ENCODE measurements at regions not wholly inside any gene's neighbourhood (a gene's known extent, or its start where the extent isn't known, plus 50 kb on each side); places are given as distances from the start of the nearest gene placed in this dataset.
A peak's percentile ranks its signal among the peaks of the same experiment; 100 is the strongest.
"Not testable (repeated sequence)": the region's sequence is repeated elsewhere in the genome, so short reads cannot be mapped to it uniquely, and the experiment has no call there.

- H3K27me3 Mint-ChIP-seq; H3K4me1 Mint-ChIP-seq; intact Hi-C loops (cut with DNase I, micrococcal nuclease); H3K27ac Mint-ChIP-seq; DNase-seq; H3K36me3 Mint-ChIP-seq (ENCODE audit: low read depth); POLR2A ChIA-PET; H3K9me3 Mint-ChIP-seq (ENCODE audit: low read depth); ATAC-seq; H3K4me3 Mint-ChIP-seq: not testable (repeated sequence)
- CTCF ChIA-PET: interaction anchor here (0.6 to 0.7 kb wide), 2 partner anchors 25 to 103 kb away, joined by 3 to 4 read pairs; no protein-coding TSS in a partner anchor
Measured at GRCh38 chr2:37774171-37774944, 102.9 kb upstream of the CDC42EP3 start.

DNA sequence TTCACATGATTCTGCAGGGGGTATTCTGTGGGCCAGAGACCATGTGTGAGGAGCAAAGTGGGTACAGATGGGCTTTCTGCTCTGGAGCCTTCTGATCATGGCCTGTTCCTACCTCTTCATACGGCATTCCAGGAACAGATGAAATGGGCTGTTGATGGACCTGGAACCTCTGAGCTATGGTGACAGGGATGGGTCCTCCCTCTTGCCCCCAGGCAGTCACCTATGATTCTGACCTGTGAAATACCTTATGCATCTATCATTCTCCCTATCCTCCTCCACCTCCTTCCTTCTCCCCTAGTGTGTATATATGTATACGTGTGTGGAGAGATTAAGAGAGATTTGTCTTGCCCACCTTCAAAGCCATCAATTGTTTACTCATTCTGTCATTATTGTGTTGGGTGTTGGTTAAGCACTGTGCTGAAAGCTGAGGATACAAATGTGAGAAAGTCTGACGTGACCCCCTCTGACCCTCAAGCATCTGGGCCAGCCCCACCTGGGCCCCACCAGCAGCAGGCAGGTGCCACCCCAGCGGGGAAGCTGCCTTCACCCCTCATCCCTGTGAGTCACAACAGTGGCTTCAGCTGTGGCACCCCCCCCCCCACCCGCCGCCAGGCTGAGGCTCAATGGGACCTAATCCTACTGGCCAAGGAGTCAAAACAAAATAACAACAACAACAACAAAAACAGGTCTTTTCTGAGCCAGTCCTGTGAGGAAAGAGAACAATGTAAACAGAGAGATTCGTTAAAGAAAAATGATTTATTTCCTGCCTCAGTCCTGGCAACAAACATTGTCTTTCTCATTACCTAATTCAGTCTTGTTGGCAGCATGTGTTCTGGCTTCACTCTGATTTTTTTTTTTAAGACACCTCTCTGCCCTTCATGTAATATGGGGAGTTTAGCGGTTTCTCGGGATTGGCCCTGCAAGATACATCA lies 103.8 kb upstream of the CDC42EP3 start:
- intact Hi-C loops (cut with DNase I, micrococcal nuclease): no loop called here
- ATAC-seq (no peak), DNase-seq (no peak)
- H3K36me3 Mint-ChIP-seq (ENCODE audit: low read depth): no peaks in the 10 kb centered on the region
- ChIA-PET POLR2A (no interaction called here), CTCF (interaction anchor here (0.6 kb wide), 1 partner anchor 24 kb away, joined by 3 read pairs; no protein-coding TSS in a partner anchor)
- no peak overlapping the region for H3K4me3 Mint-ChIP-seq
- no peaks in the 10 kb centered on the region for H3K4me1 Mint-ChIP-seq
- H3K27me3 Mint-ChIP-seq: no peaks in the 10 kb centered on the region
- H3K27ac Mint-ChIP-seq: no peak overlapping the region
- no peaks in the 10 kb centered on the region for H3K9me3 Mint-ChIP-seq (ENCODE audit: low read depth)

GRCh38 chr2:37775908-37776250 lies 104.4 kb upstream of the CDC42EP3 start:
- Mint-ChIP-seq H3K4me3 (no peak overlapping the region), H3K27ac (no peak overlapping the region), H3K36me3 (ENCODE audit: low read depth) (no peaks in the 10 kb centered on the region), H3K27me3 (no peaks in the 10 kb centered on the region), H3K4me1 (no peaks in the 10 kb centered on the region), H3K9me3 (ENCODE audit: low read depth) (no peaks in the 10 kb centered on the region)
- POLR2A ChIA-PET: interaction anchor here (0.5 kb wide), 1 partner anchor 387 kb away, joined by 3 read pairs; no protein-coding TSS in a partner anchor
- CTCF ChIA-PET: interaction anchor here (1.3 kb wide), 1 partner anchor 102 kb away, joined by 4 read pairs; no protein-coding TSS in a partner anchor
- ATAC-seq: no peak
- intact Hi-C loops (cut with DNase I, micrococcal nuclease): no loop called here
- DNase-seq: no peak

DNA sequence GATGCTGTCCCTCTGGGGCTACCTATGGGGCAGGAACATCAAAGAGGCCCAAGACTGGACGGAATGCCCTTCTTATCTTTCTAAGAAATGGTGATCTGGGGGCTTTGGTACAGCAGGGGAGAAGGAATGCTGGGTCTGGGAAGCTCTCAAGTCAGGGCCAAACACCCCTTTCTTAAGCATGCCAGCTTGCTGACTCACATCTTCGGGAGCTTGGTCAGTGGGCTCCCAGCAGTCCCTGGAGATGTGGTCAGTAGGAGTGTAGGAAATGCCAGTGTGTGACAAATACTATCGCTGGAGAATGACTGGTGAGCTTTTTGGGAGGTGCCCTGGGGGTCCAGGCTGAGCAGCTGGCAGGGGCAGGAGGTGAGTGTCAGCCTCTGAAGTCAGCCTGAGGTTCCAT lies 105.0 kb upstream of the CDC42EP3 start:
- ChIA-PET POLR2A (interaction anchor here (0.5 kb wide), 1 partner anchor 386 kb away, joined by 3 read pairs; no protein-coding TSS in a partner anchor), CTCF (interaction anchor here (0.5 to 1.3 kb wide), 2 partner anchors 101 to 242 kb away, joined by 3 to 4 read pairs; no protein-coding TSS in a partner anchor)
- no peak for DNase-seq
- Mint-ChIP-seq H3K27me3 (no peaks in the 10 kb centered on the region), H3K4me3 (no peak overlapping the region), H3K9me3 (ENCODE audit: low read depth) (no peaks in the 10 kb centered on the region), H3K27ac (no peak overlapping the region), H3K4me1 (no peaks in the 10 kb centered on the region), H3K36me3 (ENCODE audit: low read depth) (no peaks in the 10 kb centered on the region)
- no peak for ATAC-seq
- intact Hi-C loops (cut with DNase I, micrococcal nuclease): no loop called here

- Mint-ChIP-seq H3K4me1 (no peaks in the 10 kb centered on the region), H3K27ac (no peak overlapping the region), H3K9me3 (ENCODE audit: low read depth) (no peaks in the 10 kb centered on the region), H3K4me3 (no peak overlapping the region), H3K36me3 (ENCODE audit: low read depth) (no peaks in the 10 kb centered on the region), H3K27me3 (no peaks in the 10 kb centered on the region)
- ATAC-seq (no peak), DNase-seq (no peak)
- CTCF ChIA-PET: interaction anchor here (1.2 kb wide), 1 partner anchor 290 kb away, joined by 3 read pairs; no protein-coding TSS in a partner anchor
- intact Hi-C loops (cut with DNase I, micrococcal nuclease): no loop called here
- POLR2A ChIA-PET: no interaction called here
Measured at GRCh38 chr2:37779139-37779538, 107.7 kb upstream of the CDC42EP3 start.

GRCh38 chr2:37779611-37780386 lies 108.4 kb upstream of the CDC42EP3 start:
- Mint-ChIP-seq H3K36me3 (ENCODE audit: low read depth) (no peaks in the 10 kb centered on the region), H3K9me3 (ENCODE audit: low read depth) (no peaks in the 10 kb centered on the region), H3K4me3 (no peak overlapping the region), H3K27me3 (no peaks in the 10 kb centered on the region), H3K4me1 (no peaks in the 10 kb centered on the region), H3K27ac (no peak overlapping the region)
- no peak for DNase-seq
- CTCF ChIA-PET: interaction anchor here (0.9 to 1.2 kb wide), 2 partner anchors 10 to 291 kb away, joined by 3 read pairs; no protein-coding TSS in a partner anchor
- intact Hi-C loops (cut with DNase I, micrococcal nuclease): no loop called here
- POLR2A ChIA-PET: no interaction called here
- ATAC-seq: no peak

- Mint-ChIP-seq H3K36me3 (ENCODE audit: low read depth) (no peaks in the 10 kb centered on the region), H3K9me3 (ENCODE audit: low read depth) (no peaks in the 10 kb centered on the region), H3K4me3 (no peak overlapping the region), H3K27ac (no peak overlapping the region), H3K27me3 (no peaks in the 10 kb centered on the region), H3K4me1 (no peaks in the 10 kb centered on the region)
- DNase-seq (no peak), ATAC-seq (no peak)
- intact Hi-C loops (cut with DNase I, micrococcal nuclease): no loop called here
- CTCF ChIA-PET: interaction anchor here (0.9 kb wide), 1 partner anchor 10 kb away, joined by 3 read pairs; no protein-coding TSS in a partner anchor
- POLR2A ChIA-PET: no interaction called here
Measured at GRCh38 chr2:37780387-37780676, 108.9 kb upstream of the CDC42EP3 start.

GRCh38 chr2:37781028-37781427 lies 109.6 kb upstream of the CDC42EP3 start:
- ChIA-PET POLR2A (no interaction called here), CTCF (interaction anchor here (0.5 kb wide), 1 partner anchor 367 kb away, joined by 3 read pairs; no protein-coding TSS in a partner anchor)
- intact Hi-C loops (cut with DNase I, micrococcal nuclease): no loop called here
- Mint-ChIP-seq H3K27me3 (no peaks in the 10 kb centered on the region), H3K4me1 (no peaks in the 10 kb centered on the region), H3K27ac (no peak overlapping the region), H3K36me3 (ENCODE audit: low read depth) (no peaks in the 10 kb centered on the region), H3K4me3 (no peak overlapping the region), H3K9me3 (ENCODE audit: low read depth) (no peaks in the 10 kb centered on the region)
- ATAC-seq (no peak), DNase-seq (no peak)

DNA sequence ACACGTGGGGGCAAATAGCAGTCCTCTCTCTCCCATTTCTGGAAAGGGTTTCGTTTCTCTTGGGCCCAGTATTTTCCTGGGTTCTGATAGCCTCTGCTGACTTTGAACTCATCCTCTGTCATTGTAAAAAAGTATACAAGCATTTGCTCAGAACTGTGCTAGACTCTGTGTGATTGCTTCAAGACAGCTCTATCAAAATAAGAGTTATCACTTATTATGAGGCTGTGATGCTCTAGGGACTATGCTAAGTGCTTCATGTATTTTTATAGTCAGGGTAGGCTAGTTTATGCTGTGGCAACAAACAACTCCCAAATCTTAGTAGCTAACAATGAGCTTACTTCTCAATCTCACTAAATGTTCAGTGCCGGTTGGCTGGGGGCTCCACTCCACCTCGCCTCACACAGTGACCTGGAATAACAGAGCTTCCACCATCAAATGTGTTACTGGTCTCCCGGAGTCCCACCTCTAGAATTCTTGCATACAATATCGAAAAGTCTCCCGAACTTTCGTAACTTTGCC lies 110.8 kb upstream of the CDC42EP3 start:
- CTCF ChIA-PET: interaction anchor here (0.8 kb wide), 1 partner anchor 283 kb away, joined by 3 read pairs; no protein-coding TSS in a partner anchor
- H3K9me3 Mint-ChIP-seq (ENCODE audit: low read depth): peaks cover 2% of the 10 kb centered on the region
- intact Hi-C loops (cut with DNase I, micrococcal nuclease): no loop called here

GRCh38 chr2:37782721-37783371 lies 111.4 kb upstream of the CDC42EP3 start:
- intact Hi-C loops (cut with DNase I, micrococcal nuclease): no loop called here
- DNase-seq: no peak
- peaks cover 6% of the 10 kb centered on the region for H3K9me3 Mint-ChIP-seq (ENCODE audit: low read depth)
- POLR2A ChIA-PET: no interaction called here
- H3K27ac Mint-ChIP-seq: peak overlapping the region; percentile 2
- no peaks in the 10 kb centered on the region for H3K27me3 Mint-ChIP-seq
- no peak overlapping the region for H3K4me3 Mint-ChIP-seq
- CTCF ChIA-PET: interaction anchor here (0.6 kb wide), 1 partner anchor 44 kb away, joined by 3 read pairs; no protein-coding TSS in a partner anchor
- no peak for ATAC-seq
- H3K36me3 Mint-ChIP-seq (ENCODE audit: low read depth): no peaks in the 10 kb centered on the region
- H3K4me1 Mint-ChIP-seq: no peaks in the 10 kb centered on the region

More for the DNA sequence above, 110.8 kb upstream of the CDC42EP3 start:
- ATAC-seq: no peak
- Mint-ChIP-seq H3K4me1 (no peaks in the 10 kb centered on the region), H3K36me3 (ENCODE audit: low read depth) (no peaks in the 10 kb centered on the region), H3K4me3 (no peak overlapping the region), H3K27me3 (no peaks in the 10 kb centered on the region), H3K27ac (no peak overlapping the region)
- DNase-seq: no peak
- POLR2A ChIA-PET: no interaction called here
